HCT116 (cell line): ENCODE measurements at regions not wholly inside any gene's neighbourhood (a gene's known extent, or its start where the extent isn't known, plus 50 kb on each side); places are given as distances from the start of the nearest gene placed in this dataset.

Source experiments
- ATAC-seq: fragments of 200-7000 bp; cut with Tn5 transposase; 2 replicates; pipeline ENCODE4 v1.9.1; 2020; ENCODE audit warnings: mild to moderate bottlenecking, moderate library complexity
- BruUV-seq: library from RNA; stranded (reverse); fragments of 400-500 nt; replicated peaks from 2 replicates; lab custom pipeline; 2021; lab: Mats Ljungman, UMichigan
- CTCF ChIA-PET: fragments of 300-600 bp; sonication (Branson Sonifier 250); formaldehyde crosslinking; loops from one replicate; lab custom pipeline; 2021; ENCODE audit warnings: antibody characterized with exemption; lab: Charles Lee
- POLR2A ChIA-PET: fragments of 300-600, 350-600 bp; sonication (Branson Sonifier 250); formaldehyde crosslinking; loops from one replicate; lab custom pipeline; 2021; ENCODE audit warnings: antibody characterized with exemption; lab: Charles Lee
- RAD21 ChIA-PET, 2 experiments: fragments of 300-600 bp; sonication (Branson Sonifier 250); formaldehyde crosslinking; loops; one replicate each; lab custom pipeline; 2023; ENCODE audit warnings: low total read pairs in 2 of 2; ENCODE audit not compliant: uncharacterized antibody in 2 of 2, unreplicated experiment in 2 of 2, low non-redundant PET in 1 of 2; lab: Charles Lee
- DNase-seq: peaks from one replicate; pipeline ENCODE4 v3.0.0-alpha.2; 2010; ENCODE audit warnings: low read depth, low spot score
- H2AFZ ChIP-seq: fragments of 200-600 bp; shearing (Covaris generic), sonication (generic); 2 replicates; pipeline ENCODE4 v1.6.1; 2017; ENCODE audit warnings: low read depth, mixed run types, mixed read lengths, antibody characterized with exemption, low read length; ENCODE audit not compliant: poor library complexity, severe bottlenecking
- H3K27ac ChIP-seq: 2 replicates; pipeline ENCODE4 v1.5.1; 2012; ENCODE audit warnings: low read depth, low read length
- H3K27me3 ChIP-seq: fragments of 200-600 bp; sonication (generic); 2 replicates; pipeline ENCODE4 v1.6.1; 2016; ENCODE audit warnings: mixed run types, low read length, mixed read lengths; ENCODE audit not compliant: insufficient read depth
- H3K36me3 ChIP-seq, 2 experiments: fragments of 200-500 bp in 1 of 2; fragments of 200-600 bp in 1 of 2; sonication (Bioruptor generic) in 1 of 2; sonication (generic) in 1 of 2; 2 replicates each; pipeline versions ENCODE4 v1.5.1 to v1.6.1; 2014 to 2016; ENCODE audit warnings: low read length in 2 of 2, inconsistent platforms in 1 of 2, mixed read lengths in 1 of 2, mixed run types in 1 of 2; ENCODE audit not compliant: insufficient read depth in 2 of 2, control insufficient read depth in 1 of 2
- H3K4me1 ChIP-seq, 2 experiments: fragments of 200-600 bp in 1 of 2; sonication (generic) in 1 of 2; 2 replicates each; pipeline versions ENCODE4 v1.5.1 to v1.6.1; 2012 to 2017; ENCODE audit warnings: low read length in 2 of 2, inconsistent platforms in 1 of 2, mild to moderate bottlenecking in 1 of 2, mixed read lengths in 1 of 2, mixed run types in 1 of 2, moderate library complexity in 1 of 2; ENCODE audit not compliant: insufficient read depth in 2 of 2, control insufficient read depth in 1 of 2
- H3K4me2 ChIP-seq: fragments of 200-600 bp; sonication (generic); 2 replicates; pipeline ENCODE4 v1.6.1; 2017; ENCODE audit warnings: mixed run types, low read length, mixed read lengths
- H3K4me3 ChIP-seq, 2 experiments: fragments of 200-600 bp in 1 of 2; sonication (generic) in 1 of 2; replicated peaks in 1 of 2; 2 replicates each; pipeline ENCODE4 v1.5.1; 2011 to 2016; ENCODE audit warnings: low read length in 2 of 2, control low read depth in 1 of 2, low read depth in 1 of 2, mild to moderate bottlenecking in 1 of 2, mixed read lengths in 1 of 2, mixed run types in 1 of 2
- H3K79me2 ChIP-seq: fragments of 200-600 bp; sonication (generic); 2 replicates; pipeline ENCODE4 v1.6.1; 2017; ENCODE audit warnings: mild to moderate bottlenecking, mixed run types, low read length, moderate library complexity, mixed read lengths; ENCODE audit not compliant: insufficient read depth
- H3K9ac ChIP-seq: fragments of 200-600 bp; sonication (generic); 2 replicates; pipeline ENCODE4 v1.6.1; 2016; ENCODE audit warnings: low read length, mixed read lengths
- H3K9me2 ChIP-seq: fragments of 200-600 bp; sonication (generic), shearing (Covaris generic); 2 replicates; pipeline ENCODE4 v1.6.1; 2017; ENCODE audit warnings: mixed run types, mild to moderate bottlenecking, moderate library complexity; ENCODE audit not compliant: insufficient read depth
- H3K9me3 ChIP-seq, 2 experiments: fragments of 200-500 bp in 1 of 2; fragments of 200-600 bp in 1 of 2; sonication (Bioruptor generic) in 1 of 2; sonication (generic) in 1 of 2; 2 replicates each; pipeline ENCODE4 v1.6.1; 2014 to 2017; ENCODE audit warnings: low read length in 2 of 2, mixed read lengths in 2 of 2, inconsistent platforms in 1 of 2, low read depth in 1 of 2, mild to moderate bottlenecking in 1 of 2, mixed run types in 1 of 2, moderate library complexity in 1 of 2; ENCODE audit not compliant: control insufficient read depth in 1 of 2, insufficient read depth in 1 of 2
- H4K20me1 ChIP-seq: fragments of 200-600 bp; sonication (generic), shearing (Covaris generic); 2 replicates; pipeline ENCODE4 v1.6.1; 2017; ENCODE audit warnings: mixed run types, mild to moderate bottlenecking, moderate library complexity; ENCODE audit not compliant: insufficient read depth
- CBX3 ChIP-seq: IDR thresholded peaks from 2 replicates; pipeline ENCODE4 v1.6.1; 2012; ENCODE audit warnings: low read depth
- CEBPB ChIP-seq: IDR thresholded peaks from 2 replicates; pipeline ENCODE4 v1.6.1; 2012; ENCODE audit warnings: low read depth
- EGR1 ChIP-seq: IDR thresholded peaks from 2 replicates; pipeline ENCODE4 v1.6.1; 2012; ENCODE audit warnings: low read depth
- ELF1 ChIP-seq: IDR thresholded peaks from 2 replicates; pipeline ENCODE4 v1.6.1; 2012; ENCODE audit warnings: low read depth, borderline replicate concordance
- EZH2phosphoT487 ChIP-seq: fragments of 200-600 bp; IDR thresholded peaks from 2 replicates; pipeline ENCODE4 v1.6.1; 2018; ENCODE audit warnings: antibody characterized with exemption, borderline replicate concordance
- FOSL1 ChIP-seq: IDR thresholded peaks from 2 replicates; pipeline ENCODE4 v1.6.1; 2012; ENCODE audit warnings: low read depth
- MAX ChIP-seq: IDR thresholded peaks from 2 replicates; pipeline ENCODE4 v1.6.1; 2012
- POLR2A ChIP-seq: IDR thresholded peaks from 2 replicates; pipeline ENCODE4 v1.7.0; 2011; ENCODE audit warnings: borderline replicate concordance; ENCODE audit not compliant: insufficient read depth, insufficient read length; ENCODE audit errors: extremely low read depth
- RAD21 ChIP-seq: IDR thresholded peaks from 2 replicates; pipeline ENCODE4 v1.6.1; 2012; ENCODE audit warnings: low read depth, mild to moderate bottlenecking
- SIN3A ChIP-seq: IDR thresholded peaks from 2 replicates; pipeline ENCODE4 v1.6.1; 2012; ENCODE audit warnings: low read depth
- SP1 ChIP-seq: IDR thresholded peaks from 2 replicates; pipeline ENCODE4 v1.6.1; 2012; ENCODE audit warnings: low read depth
- TCF7L2 ChIP-seq: IDR thresholded peaks from 2 replicates; pipeline ENCODE4 v1.7.0; 2011; ENCODE audit warnings: borderline replicate concordance, inconsistent platforms; ENCODE audit not compliant: insufficient read depth, insufficient read length; ENCODE audit errors: extremely low read depth
- YY1 ChIP-seq: IDR thresholded peaks from 2 replicates; pipeline ENCODE4 v1.6.1; 2011; ENCODE audit warnings: low read length, low read depth, moderate library complexity, mild to moderate bottlenecking; ENCODE audit not compliant: insufficient replicate concordance; ENCODE audit errors: extremely low read depth
- ZNF274 ChIP-seq: fragments of 200-500 bp; sonication (Bioruptor generic); IDR thresholded peaks from 2 replicates; pipeline ENCODE4 v1.6.1; 2014; ENCODE audit warnings: mild to moderate bottlenecking, low read depth, low read length, inconsistent platforms
- intact Hi-C: fragments of 100-400 bp; cut with micrococcal nuclease; formaldehyde crosslinking; loops from 2 replicates; pipeline ENCODE4 v1.10.0; 2022
- TF ChIP-seq, protein P1 (sequence below), 3 experiments: fragments of 200-600 bp in 1 of 3; sonication (generic) in 1 of 3; IDR thresholded peaks in 2 of 3; conservative IDR thresholded peaks in 1 of 3; 2 replicates each; pipeline ENCODE4 v1.5.1; 2012 to 2017; ENCODE audit warnings: low read depth in 2 of 3, low read length in 2 of 3, antibody characterized with exemption in 1 of 3, borderline replicate concordance in 1 of 3, control low read depth in 1 of 3, mild to moderate bottlenecking in 1 of 3, mixed read lengths in 1 of 3, mixed run types in 1 of 3, moderate library complexity in 1 of 3; ENCODE audit not compliant: insufficient read depth in 1 of 3
- TF ChIP-seq, protein P2 (sequence below): IDR thresholded peaks from 2 replicates; pipeline ENCODE4 v1.6.1; 2012

DNA sequence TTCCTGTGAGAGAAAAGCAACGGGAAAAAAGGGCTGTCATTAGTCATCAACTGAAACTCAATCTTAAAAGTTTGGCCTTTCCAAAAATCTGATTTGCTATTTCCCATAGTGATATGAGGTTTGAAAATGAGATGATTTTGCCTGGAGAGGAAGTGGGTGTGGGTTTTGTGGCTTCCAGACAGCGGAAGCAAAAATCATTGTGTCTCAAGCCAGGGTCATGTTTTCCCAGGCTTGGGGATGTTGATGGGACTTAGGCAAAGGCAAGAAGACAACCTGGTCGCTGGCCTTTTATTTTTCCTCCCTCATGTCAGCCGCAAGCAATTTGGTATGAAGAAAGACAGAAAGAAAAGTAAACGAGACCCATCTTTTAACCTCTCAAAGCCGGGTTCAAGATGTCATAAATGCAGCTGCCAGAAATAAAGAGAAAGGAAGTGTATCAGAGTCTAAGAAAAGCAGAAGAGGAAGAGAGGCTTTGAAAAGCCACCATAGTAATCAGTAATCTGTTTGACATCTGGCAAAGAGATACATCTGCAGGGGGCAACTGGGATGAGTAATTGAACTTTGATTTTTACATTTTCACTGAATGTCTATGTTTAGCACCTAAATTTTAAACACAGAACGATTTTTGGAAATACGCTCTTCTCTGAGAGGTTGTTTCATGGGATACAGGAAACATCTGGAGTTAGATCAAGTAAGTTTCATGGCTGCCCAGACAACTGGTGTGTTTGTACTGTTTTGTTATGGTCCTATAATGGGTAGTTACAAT is 521.6 kb upstream of the SLIT2 start:
- no peak overlapping the region for H3K4me2 ChIP-seq
- DNase-seq (no peak), ATAC-seq (no peak)
- H4K20me1 ChIP-seq, result no peaks in the 10 kb centered on the region
- intact Hi-C loops, result no loop called here
- no peaks in the 10 kb centered on the region for H3K36me3 ChIP-seq
- CTCF ChIA-PET, result no interaction called here
- no peaks in the 10 kb centered on the region for H3K9me2 ChIP-seq
- H3K27ac ChIP-seq, result no peak overlapping the region
- H2AFZ ChIP-seq, result no peak overlapping the region
- TF ChIP-seq RAD21, result no peak
- no peak for TF ChIP-seq SP1
- no peak for TF ChIP-seq CBX3
- TF ChIP-seq SIN3A, result no peak
- TF ChIP-seq EGR1, result no peak
- TF ChIP-seq EZH2phosphoT487, result no peak
- TF ChIP-seq ELF1, result no peak
- no peak for TF ChIP-seq POLR2A
- TF ChIP-seq FOSL1, result no peak
- TF ChIP-seq, protein P1, sequence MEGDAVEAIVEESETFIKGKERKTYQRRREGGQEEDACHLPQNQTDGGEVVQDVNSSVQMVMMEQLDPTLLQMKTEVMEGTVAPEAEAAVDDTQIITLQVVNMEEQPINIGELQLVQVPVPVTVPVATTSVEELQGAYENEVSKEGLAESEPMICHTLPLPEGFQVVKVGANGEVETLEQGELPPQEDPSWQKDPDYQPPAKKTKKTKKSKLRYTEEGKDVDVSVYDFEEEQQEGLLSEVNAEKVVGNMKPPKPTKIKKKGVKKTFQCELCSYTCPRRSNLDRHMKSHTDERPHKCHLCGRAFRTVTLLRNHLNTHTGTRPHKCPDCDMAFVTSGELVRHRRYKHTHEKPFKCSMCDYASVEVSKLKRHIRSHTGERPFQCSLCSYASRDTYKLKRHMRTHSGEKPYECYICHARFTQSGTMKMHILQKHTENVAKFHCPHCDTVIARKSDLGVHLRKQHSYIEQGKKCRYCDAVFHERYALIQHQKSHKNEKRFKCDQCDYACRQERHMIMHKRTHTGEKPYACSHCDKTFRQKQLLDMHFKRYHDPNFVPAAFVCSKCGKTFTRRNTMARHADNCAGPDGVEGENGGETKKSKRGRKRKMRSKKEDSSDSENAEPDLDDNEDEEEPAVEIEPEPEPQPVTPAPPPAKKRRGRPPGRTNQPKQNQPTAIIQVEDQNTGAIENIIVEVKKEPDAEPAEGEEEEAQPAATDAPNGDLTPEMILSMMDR (IDR thresholded peaks at IDR 0.05 in 2 of 3, conservative IDR thresholded peaks at IDR 0.05 in 1 of 3; ENCODE audit: borderline replicate concordance in 1 of 3, insufficient read depth in 1 of 3, low read depth in 2 of 3, low read length in 2 of 3), result no peak
- TF ChIP-seq, protein P2, sequence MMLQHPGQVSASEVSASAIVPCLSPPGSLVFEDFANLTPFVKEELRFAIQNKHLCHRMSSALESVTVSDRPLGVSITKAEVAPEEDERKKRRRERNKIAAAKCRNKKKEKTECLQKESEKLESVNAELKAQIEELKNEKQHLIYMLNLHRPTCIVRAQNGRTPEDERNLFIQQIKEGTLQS, result no peak
- TF ChIP-seq ZNF274, result no peak
- no peak for TF ChIP-seq YY1
- TF ChIP-seq CEBPB, result no peak
- TF ChIP-seq MAX, result no peak
- TF ChIP-seq TCF7L2, result no peak
- H3K9ac ChIP-seq, result no peak overlapping the region
- POLR2A ChIA-PET, result no interaction called here
- no peaks in the 10 kb centered on the region for H3K9me3 ChIP-seq
- no peaks in the 10 kb centered on the region for H3K4me1 ChIP-seq
- no peaks in the 10 kb centered on the region for H3K27me3 ChIP-seq
- no TSS peak for BruUV-seq
- RAD21 ChIA-PET, result no interaction called here
- no peak overlapping the region for H3K4me3 ChIP-seq
- H3K79me2 ChIP-seq, result no peaks in the 10 kb centered on the region
